ENCODE measurements at regions not wholly inside any gene's neighbourhood (a gene's known extent, or its start where the extent isn't known, plus 50 kb on each side); places are given as distances from the start of the nearest gene placed in this dataset.

GRCh38 chr1:94357661-94358060, 60.5 kb upstream of the ABCD3 start:
- TF ChIP-seq, protein P1, sequence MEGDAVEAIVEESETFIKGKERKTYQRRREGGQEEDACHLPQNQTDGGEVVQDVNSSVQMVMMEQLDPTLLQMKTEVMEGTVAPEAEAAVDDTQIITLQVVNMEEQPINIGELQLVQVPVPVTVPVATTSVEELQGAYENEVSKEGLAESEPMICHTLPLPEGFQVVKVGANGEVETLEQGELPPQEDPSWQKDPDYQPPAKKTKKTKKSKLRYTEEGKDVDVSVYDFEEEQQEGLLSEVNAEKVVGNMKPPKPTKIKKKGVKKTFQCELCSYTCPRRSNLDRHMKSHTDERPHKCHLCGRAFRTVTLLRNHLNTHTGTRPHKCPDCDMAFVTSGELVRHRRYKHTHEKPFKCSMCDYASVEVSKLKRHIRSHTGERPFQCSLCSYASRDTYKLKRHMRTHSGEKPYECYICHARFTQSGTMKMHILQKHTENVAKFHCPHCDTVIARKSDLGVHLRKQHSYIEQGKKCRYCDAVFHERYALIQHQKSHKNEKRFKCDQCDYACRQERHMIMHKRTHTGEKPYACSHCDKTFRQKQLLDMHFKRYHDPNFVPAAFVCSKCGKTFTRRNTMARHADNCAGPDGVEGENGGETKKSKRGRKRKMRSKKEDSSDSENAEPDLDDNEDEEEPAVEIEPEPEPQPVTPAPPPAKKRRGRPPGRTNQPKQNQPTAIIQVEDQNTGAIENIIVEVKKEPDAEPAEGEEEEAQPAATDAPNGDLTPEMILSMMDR (conservative IDR thresholded peaks at IDR 0.05; ENCODE audit: low read depth, low read length), result no peak
- TF ChIP-seq EZH2phosphoT487 (IDR thresholded peaks at IDR 0.05; ENCODE audit: borderline replicate concordance, low read length) (no peak), EZH2 (IDR thresholded peaks at IDR 0.05; ENCODE audit: low read length, unreplicated experiment) (no peak)
